ENCODE measurements at regions not wholly inside any gene's neighbourhood (a gene's known extent, or its start where the extent isn't known, plus 50 kb on each side); places are given as distances from the start of the nearest gene placed in this dataset.
"Not testable (repeated sequence)": the region's sequence is repeated elsewhere in the genome, so short reads cannot be mapped to it uniquely, and the experiment has no call there.

DNA sequence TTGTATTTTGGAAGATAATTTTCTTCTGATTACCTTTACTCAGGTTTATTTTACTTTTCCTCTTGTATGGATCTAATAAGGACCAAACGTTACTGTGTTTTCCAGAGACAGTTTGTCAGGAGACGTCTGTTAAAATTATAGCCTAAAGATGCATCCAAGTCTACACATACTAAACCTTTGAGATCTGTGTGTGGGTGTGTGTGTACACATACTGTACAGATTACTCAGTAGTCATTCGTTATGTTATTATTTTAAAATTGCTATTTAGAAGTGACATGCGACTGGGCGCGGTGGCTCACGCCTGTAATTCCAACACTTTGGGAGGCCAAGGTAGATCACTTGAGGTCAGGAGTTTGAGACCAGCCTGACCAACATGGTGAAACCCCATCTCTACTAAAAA is 51.6 kb upstream of the CNTLN start:
- no peak for DNase-seq

DNA sequence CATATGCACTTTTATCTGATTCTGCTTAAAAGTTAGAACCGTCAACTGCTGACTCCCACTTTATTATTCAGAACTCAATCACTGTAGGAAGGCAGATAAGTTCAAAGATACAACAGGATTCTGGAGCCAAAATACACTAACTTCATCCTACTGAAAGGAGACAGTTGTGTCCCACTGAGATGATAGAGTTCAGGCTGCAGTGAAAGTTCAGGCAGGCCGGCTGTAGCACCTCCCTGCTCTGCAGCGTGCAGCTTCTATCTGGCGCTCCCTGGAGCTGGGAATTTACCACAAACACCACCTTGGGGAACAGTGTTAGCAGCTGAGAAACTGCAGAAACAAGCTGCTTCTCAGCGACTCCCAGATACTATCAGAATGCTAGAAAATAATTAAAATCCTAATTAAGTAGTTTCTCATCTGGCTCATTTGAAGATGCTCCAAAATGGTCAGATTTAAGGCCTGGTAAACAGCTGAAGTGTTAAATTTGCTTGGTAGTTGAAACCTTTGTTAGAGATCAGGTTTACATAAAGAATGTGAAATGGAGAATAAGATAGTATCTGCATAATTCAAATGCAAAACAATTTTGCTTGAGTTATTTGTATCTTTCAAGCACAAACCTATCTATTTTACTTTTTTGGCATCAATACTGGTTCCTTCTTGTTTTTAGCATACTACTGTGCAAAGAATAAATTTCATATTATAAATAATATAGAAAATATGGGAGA is 52.3 kb upstream of the CNTLN start:
- no peak for DNase-seq

DNA sequence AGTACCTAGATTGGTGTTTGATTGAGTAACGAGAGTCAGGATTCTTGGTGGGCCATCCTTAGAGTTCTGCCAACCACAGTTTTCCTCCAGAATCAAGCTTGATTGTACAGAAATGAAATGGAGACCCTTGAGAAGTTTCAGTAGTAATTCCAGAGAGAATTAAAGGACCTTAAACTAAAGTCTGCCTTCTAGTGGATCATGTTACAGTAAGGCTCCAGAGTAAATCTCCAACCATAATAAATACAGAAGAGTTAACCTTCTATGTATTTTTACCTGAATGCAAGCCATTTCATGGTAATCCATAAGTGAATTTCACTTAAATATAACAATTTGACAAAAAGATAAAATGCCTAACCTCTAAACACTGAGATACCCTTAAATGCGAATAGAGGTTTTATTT is 53.0 kb upstream of the CNTLN start:
- DNase-seq: no peak

DNA sequence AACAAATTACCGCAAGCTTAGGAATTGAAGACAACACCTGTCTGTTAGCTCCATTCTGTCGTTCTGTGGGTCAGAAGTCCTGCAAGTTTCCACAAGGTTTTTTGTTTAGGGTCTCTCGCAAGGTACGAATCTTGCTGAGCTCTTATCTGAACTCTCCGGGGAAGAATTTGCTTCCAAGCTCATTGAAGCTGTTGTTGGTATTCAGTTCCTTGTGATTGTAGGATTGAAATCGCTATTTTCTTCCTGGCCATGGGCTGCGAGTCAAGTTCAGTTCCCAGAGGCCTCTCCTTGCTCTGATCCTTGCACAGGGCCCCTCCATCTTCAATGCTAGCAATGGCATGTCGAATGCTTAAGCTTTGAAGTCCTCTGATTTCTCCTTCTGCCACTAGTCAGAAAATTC is 53.5 kb upstream of the CNTLN start:
- no peak for DNase-seq

DNA sequence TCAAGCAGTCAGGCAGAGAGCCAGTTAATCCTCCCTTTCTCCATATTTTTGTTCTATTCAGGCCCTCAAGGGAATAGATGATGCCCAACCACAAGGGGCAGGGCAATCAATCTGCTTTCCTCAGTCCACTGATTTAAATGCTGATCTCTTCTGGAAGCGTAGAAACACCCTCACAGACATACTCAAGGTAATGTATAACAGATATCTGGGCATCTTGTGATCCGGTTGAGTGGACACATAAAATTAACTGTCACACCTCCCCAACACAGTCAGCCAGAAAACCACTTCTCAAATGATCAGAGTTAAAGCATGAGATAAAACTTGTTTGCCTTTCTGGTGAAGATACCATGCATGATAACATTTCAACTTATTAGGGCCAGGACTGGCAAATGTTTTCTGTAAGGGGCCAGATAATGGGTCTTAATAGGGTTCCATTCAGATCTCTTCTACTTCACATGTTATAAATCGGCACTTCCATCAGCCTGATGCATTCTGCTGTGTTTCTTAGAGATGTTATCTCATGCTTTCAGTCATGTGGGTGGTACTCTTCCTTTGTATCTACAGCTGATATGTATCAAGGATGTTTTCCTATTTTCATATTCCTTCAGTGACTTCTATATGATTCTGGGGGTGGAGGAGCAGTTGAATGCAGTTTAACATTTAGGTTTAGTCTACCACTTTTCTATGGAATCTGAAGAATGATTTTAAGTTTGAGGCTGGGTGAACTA is 58.9 kb upstream of the CNTLN start:
- no peak for DNase-seq

DNA sequence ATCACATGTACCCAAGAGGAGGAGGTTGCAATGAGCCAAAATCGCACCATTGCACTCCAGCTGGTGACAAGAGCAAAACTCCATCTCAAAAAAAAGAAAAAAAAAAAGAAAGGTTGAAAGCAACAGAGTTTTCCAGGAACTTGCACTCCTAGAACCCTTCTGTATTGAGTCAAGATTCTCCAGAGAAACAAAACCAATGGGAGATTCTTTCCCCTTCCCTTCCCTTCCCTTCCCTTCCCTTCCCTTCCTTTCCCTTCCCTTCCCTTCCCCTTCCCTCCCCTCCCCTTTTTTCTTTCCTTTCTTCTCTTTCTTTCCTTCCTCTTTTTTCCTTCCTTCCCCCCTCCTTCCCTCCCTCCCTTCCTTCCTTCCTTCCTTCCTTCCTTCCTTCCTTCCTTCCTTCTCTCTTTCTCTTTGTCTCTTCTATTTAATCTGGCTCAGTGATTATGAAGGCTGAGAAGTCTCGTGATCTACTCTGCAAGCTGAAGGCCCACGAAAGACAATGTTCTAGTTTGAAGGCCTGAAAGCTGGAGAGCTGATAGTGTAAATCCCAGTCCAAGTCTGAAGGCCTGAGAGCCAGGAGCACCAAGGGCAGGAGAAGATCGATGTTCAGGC is 59.6 kb upstream of the CNTLN start:
- no peak for DNase-seq

DNA sequence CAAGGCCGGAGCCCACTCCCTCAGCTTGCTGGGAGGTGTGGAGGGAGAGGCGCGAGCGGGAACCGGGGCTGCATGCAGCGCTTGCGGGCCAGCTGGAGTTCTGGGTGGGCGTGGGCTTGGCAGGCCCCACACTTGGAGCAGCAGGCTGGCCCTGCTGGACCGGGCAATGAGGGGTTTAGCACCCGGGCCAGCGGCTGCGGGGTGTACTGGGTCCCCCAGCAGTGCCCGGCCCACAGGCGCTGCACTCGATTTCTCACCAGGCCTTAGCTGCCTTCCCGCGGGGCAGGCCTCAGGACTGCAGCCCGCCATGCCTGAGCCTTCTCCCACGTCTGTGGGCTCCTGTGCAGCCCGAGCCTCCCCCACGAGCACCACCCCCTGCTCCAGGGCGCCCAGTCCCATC is 62.3 kb upstream of the CNTLN start:
- DNase-seq: not testable (repeated sequence)

DNA sequence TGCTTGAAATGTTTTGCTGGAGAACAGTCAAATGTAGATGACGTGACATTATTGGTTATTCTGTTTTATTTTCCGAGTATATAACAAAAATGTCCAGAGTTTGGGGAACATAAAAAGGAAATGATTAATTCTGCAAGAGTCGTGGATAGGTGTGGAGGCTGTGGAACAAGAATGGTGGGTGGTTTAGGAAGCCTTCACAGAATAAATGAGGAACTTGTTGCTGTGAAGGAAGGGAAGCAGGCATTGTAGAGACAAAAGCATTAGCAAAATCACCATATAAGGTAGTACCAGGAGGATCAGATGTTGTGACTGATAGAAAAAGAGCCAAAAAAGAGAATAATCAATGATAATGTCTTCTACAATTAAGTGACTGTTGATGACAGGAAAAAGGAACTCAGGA is 66.2 kb upstream of the CNTLN start:
- peak; percentile 25 for DNase-seq

DNA sequence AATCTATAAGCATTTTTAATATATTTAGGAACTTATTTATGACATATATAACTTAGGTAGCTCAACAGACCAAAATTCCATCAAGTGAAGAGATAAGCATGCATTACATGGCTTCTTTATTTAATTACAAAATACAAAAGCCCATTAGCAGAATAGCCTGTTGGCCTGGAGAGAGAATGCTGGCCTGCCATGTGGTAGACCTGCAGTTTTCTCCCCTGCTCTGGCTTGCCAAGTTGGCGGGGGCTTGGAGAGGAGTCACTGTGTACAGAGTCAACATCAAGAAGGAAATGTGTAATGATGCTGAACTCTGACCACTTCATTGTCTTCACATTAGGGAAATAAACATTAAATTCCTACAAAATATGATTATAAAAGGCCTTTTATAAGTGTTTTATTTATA is 69.8 kb upstream of the CNTLN start:
- DNase-seq: no peak

DNA sequence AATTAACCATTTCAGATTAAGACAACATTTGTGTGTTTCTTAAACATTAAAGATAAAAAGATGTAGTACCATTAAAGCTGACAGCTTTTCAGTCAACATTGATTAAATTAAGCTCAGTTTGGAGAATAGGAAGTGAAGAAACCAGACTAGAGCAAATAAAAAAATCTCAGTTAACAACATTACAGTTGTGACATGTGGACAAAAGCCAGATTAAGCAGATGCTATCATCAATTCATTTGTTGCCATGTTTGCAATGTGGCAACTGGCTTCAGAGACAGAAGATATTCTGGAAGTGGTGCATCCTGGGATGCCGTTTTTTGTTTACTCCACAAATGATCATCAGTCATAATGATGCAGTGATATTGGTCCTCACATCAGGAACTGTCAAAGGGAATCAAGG is 70.3 kb upstream of the CNTLN start:
- no peak for DNase-seq

DNA sequence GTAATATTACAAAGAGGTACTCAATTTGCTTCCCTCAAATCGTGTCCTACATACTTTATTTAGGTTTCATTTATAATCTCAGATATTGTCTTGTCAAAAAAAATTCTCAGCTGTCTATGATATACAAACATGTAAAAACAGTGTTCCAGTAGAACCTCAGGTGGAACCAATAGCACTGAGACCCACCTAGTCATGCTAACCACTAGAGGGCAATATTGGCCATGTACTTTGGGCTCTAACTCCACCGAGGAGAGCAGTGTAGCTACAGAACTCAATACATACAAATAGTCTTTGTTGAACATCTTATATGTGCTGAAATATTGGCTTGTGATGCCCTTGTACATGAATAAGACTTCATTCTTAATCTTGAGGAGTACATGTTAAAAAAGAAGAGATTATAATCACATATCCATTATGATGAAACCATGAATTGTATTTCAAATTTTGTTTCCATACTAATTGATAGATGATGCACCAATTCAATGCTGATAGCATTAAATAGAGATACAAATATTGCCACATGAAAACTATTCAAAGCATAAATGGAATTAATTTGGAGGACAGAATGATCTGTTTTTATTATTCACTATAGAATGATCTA is 71.2 kb upstream of the CNTLN start:
- peak; percentile 25 for DNase-seq

DNA sequence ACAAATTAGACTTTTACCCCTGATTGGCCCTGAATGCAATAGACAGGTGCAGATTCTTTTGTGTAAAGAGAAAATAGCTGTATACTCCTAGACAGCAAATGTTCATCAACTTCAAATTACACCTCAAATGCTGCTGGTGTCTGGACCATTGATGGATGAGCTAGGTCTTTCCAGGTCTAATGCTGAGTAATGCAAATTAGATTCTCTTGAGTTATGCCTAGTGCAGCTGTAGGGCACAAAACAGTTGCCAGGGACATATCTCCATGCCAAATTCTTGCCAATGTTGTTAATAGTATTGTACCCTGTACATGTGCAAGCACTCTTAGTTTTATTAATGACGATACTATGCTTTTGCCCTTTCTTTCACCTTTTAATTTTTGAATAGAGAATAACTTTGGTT is 72.3 kb upstream of the CNTLN start:
- no peak for DNase-seq

DNA sequence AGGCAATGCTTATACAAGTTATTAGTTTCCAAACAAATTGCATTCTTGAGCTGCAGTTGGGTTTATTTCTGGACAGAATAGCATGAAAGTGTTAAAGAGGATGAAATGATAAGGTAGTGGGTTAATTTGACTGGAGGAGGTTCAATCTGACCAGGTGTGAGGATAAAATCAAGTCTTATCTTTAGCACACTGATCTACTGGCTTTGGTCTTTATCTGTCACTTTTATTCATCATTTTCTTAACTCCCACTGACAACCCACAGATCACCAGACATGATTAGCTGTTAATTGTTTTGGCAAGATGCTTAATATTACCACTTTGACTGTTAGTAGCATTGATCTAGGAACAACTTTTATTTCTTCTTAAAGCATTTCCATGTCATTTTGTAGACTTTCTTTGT is 74.4 kb upstream of the CNTLN start:
- DNase-seq: no peak

DNA sequence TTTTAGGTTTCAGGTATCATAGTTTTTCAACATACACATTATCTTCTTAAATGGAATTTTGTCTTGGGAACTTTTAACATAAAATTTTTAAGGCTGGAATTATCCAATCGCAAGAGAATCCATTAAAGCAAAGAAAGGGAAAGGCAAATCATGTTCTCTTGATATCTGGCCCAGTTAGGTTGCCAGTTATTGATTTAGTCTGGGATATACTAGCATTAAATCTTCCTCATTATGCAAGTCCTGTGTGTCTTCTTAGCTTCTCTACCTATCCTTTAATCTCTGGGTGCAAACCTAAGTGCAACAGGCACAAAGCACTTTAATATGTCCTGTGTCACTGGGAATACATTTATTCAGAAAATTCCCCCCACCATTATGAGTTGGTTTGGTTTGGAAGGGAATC is 75.4 kb upstream of the CNTLN start:
- no peak for DNase-seq

DNA sequence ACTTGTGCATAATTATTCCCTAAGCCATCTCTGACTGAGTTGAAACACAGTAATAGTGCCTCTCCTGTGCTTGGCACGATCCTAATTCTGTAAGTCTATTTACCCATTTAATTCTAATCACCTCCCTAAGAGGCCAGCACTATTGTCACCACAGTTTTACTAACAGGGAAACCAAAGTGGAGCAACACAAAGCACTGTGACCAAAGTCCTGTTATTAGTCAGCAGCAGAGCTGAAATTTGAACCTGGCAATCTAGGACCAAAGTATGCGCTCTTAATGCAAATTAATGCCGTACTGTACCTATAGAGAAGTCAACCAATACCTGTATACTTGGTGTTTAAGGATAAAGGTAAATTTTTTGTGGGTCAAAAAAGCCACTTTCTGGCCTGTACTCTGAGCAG is 77.1 kb upstream of the CNTLN start:
- no peak for DNase-seq

DNA sequence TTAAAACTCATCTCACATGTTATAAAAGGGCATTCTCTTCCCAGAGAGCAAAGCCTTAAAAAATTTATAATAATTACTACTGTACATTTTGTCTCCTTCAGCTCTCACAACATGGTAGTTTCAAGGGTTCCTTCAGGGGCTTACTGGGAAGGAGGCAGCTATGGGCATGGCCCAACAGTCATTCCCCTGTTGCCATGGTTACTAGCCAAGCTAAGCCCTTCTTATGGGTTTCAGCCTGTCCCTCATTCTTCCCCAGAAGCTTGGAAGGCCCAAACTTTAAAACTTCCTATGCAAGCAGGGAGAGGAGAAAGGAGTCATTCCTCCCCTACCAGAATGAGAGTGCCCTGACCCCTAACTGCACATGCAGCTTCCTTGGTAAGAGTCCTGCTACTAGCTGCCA is 82.2 kb upstream of the CNTLN start:
- DNase-seq: no peak

DNA sequence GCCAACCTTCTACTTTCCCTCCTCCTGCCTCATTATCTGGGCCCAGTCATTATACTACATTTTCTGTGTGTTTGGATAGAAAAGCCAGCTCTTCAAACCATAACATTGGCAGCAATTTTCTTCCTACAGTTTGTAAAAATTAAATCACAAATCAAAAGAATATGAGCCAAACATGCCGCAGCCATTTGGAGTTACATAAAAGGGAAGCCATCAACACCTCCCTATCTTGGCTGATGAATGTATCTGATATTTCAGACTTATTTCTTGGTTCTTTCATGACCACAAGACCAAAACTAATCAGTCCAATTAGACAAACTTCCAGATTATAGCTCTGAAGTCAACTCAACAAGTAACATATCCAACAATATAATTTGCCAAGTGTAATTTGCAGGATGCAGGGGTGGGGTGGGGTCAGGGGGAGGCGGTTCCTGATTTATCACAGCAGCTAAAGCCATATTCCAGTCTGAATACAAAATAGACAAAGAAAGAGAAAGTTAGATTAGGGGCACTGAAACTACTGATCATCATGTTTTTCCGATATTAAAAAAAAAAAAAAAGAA is 89.4 kb upstream of the CNTLN start:
- DNase-seq: no peak

DNA sequence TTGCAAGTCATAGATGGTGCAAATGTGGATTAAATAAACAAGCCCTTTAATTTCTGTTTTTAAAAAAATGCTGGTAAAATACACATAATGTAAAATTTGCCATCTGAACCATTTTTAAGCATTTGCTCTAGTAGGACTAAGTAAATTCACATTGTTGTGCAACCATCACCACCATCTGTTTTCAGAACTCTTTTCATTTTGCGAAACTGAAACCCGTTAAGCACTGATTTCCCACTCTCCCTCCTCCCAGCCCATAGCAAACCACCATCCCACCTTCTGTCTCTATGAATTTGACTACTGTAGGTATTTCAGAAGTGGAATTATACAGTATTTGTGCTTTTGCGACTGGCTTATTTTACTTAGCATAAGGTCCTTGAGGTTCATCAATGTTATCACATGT is 103.3 kb upstream of the CNTLN start:
- DNase-seq: peak; percentile 63

DNA sequence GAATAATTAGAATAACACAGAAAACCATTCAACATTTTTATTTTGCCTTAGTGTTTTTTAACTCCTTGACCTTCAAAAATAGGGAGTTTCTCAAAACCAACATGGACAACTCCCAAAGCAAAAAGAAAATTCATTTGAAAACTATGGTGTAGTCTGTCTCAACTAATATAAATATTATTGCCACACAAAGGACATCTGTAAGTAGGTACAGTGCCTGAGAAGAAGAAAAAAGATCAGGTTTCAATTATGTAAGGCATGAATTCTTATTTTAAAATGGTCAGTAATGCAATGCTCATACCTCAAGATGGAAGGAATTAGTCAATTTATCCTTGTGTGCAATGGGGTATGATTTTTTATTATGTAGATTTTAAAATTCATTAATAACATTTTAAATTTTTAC is 109.6 kb upstream of the CNTLN start:
- DNase-seq: no peak

DNA sequence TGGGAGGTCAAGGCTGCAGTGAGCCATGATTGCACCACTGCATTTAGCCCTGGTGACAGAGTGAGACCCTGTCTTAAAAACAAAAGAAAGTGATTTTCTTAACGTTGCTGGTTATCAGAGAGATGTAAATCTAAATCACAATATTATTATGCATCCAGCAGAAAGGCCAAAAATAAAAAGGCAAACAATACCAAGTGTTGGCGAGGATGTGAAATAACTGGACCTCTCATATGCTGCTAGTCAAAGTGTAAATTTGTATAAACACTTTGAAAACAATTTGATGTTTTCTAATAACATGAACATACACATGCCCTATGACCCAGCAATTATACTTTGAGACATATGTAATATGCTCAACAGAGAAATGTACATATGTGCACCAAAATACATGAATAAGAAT is 110.7 kb upstream of the CNTLN start:
- DNase-seq: no peak

DNA sequence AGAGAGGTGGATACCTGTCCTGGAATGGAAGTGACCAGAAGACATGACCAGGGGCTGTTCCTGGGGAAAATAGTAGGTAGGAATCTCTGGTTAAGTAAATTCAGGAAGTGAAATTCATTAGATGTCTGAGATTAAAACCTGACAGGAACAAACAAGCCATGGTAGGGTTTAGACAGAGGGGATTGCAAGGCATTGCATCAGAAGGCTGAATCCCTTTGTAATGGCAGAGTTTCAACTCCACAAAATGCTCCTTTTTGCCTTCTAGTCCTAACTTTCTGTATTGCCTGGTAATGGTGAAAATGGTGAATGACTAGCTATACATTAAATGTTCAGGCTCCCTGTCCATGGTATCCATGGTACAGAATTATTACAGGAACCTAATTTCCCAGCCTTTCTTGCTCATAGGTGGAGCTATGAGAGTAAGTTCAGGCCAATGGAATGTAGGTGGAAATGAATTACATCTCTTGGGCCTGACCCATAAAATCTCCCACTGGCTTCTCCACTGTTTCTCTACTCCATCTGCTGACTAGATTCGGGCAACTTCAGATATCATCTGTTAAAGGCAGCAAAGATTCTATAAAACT is 113.4 kb upstream of the CNTLN start:
- peak; percentile 85 for DNase-seq

DNA sequence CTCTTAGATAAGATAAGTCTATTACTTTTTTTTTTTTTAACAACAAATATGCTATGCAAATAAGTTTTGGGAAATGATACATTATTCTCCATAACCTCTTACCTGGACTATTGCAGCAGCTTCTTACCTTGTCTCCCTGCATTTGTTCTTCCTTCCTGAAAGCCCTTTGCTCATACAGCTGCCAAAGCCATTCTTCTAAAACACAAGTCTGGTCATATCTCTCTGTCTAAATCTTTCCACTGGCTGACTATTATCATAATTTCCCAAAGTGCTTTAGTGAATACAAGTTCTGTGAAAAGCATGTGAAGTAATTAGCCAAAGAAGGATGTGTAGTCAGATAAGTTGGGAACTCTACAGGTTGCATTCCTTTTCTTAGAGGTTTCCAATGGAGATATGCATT is 115.4 kb upstream of the CNTLN start:
- DNase-seq: no peak

DNA sequence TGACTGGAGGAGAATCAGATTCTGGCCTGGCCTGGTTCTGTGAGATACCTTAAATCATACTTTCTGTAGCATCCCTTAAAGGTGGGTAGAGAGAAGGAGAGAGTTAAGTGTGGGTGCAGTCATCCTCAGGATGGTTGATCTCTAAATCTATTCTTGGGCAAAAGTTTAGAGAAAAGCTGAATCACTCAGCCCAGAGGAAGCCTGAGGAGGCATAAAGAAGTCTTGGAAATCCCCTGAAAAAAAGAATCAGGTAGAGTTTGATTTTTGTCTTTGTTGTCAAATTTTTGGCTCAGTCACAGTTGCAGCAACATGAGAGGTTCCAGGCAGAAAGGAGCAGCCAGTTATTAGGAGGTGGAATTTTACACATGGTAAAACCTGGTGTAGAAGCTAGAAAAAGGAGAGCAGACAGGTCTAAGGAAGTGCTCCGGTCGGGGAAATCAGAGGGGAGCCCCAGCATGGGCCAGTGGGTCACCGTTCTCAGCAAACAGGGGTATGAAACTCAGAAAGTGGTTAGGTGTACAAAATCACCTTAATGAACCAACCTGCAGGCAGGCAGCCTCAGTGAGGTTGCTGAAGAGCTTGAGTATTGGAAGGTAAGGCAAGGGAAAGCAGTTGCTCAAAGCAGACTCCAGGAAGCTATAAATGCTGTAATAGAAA is 116.2 kb upstream of the CNTLN start:
- DNase-seq: no peak

All from MV-4-11 (cell line).